Body of pancreas (tissue), 4 donors: ENCODE measurements at regions not wholly inside any gene's neighbourhood (a gene's known extent, or its start where the extent isn't known, plus 50 kb on each side); places are given as distances from the start of the nearest gene placed in this dataset.

Experiments
- CTCF ChIP-seq, 7 experiments: fragments of 450-650 bp in 4 of 7; fragments of 200-600 bp in 3 of 7; sonication (generic) in 3 of 7; IDR thresholded peaks; one replicate each; pipeline ENCODE4 v1.5.1; 2016 to 2019; ENCODE audit warnings: antibody characterized with exemption in 7 of 7
- POLR2A ChIP-seq, 3 donors: fragments of 450-650 bp; IDR thresholded peaks; one replicate each; pipeline ENCODE4 v1.6.1; 2016; ENCODE audit warnings: antibody characterized with exemption in 3 of 3, mild to moderate bottlenecking in 2 of 3

- no peak for TF ChIP-seq CTCF (IDR thresholded peaks at IDR 0.05)
- TF ChIP-seq POLR2A (IDR thresholded peaks at IDR 0.05), result no peak
Measured at GRCh38 chr1:4002061-4002521, 102.0 kb upstream of the C1orf174 start.
